GM21619 (cell line): ENCODE measurements at regions not wholly inside any gene's neighbourhood (a gene's known extent, or its start where the extent isn't known, plus 50 kb on each side); places are given as distances from the start of the nearest gene placed in this dataset.

Experiments
- ATAC-seq: cut with Tn5 transposase; IDR thresholded peaks from one replicate; pipeline ENCODE4 v1.9.1; 2021; ENCODE audit not compliant: unreplicated experiment

- no peak for ATAC-seq
Observed at GRCh38 chr3:152710549-152710948, 124.4 kb upstream of the P2RY1 start.

DNA sequence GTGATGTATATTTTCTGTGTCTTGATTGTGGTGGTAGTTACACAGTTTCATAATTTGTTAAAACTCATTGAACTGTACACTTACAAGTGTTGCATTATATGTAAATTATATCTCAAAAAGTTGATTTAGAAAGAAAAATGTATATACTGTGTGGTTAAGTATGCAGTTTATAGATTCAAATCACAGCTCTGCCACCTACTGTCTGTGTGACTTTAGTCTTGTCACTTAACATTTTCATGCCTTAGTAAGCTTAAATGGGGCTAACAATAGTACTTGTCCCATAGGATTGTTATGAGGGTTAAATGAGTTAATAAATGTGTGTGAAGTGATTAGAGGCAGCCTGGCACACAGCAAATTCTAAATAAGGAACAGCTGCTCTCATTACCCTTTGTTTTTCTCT is 120.9 kb upstream of the P2RY1 start:
- no peak for ATAC-seq

DNA sequence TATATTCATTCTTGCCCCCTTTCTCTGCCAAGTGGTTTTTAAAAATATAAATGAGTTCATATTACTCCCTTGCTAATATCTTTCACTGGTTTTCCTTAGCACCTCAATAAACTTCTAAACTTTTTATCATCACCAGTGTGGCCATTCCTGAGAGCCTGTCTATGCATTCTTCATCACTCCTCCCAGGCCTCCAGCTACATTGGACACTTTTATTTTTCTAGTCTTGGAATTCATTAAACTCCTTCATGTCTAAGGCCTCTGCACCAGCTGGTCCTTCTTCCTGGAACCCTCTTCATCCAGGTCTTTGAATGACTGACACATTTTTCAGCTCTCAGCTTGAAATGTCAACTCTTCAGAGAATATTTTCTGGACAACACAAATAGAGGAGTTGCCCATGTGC is 120.4 kb upstream of the P2RY1 start:
- no peak for ATAC-seq

DNA sequence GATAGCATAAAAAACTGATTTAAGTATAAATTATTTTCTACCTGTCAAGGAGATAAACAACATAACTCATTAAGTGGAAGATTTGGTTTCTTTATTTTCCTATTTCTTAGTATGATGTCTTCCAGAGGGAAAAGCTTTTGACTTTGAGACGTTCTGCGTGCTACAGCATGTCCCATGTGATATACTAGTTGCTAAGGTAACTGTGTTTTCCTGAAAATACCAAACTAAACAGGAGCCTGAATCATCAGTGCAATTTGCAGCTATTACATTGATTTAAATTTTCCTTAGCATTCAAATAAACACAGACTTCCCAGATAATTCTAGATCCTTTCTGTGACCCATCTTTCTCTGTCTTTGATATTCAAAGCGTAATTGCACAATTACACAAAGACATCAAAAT is 117.7 kb upstream of the P2RY1 start:
- ATAC-seq: no peak

- ATAC-seq: no peak
Observed at GRCh38 chr3:152718810-152719209, 116.1 kb upstream of the P2RY1 start.

GRCh38 chr3:152719264-152719663 is 115.7 kb upstream of the P2RY1 start:
- no peak for ATAC-seq

- no peak for ATAC-seq
Observed at GRCh38 chr3:152720951-152721718, 113.8 kb upstream of the P2RY1 start.

GRCh38 chr3:152724270-152724669 is 110.7 kb upstream of the P2RY1 start:
- no peak for ATAC-seq

DNA sequence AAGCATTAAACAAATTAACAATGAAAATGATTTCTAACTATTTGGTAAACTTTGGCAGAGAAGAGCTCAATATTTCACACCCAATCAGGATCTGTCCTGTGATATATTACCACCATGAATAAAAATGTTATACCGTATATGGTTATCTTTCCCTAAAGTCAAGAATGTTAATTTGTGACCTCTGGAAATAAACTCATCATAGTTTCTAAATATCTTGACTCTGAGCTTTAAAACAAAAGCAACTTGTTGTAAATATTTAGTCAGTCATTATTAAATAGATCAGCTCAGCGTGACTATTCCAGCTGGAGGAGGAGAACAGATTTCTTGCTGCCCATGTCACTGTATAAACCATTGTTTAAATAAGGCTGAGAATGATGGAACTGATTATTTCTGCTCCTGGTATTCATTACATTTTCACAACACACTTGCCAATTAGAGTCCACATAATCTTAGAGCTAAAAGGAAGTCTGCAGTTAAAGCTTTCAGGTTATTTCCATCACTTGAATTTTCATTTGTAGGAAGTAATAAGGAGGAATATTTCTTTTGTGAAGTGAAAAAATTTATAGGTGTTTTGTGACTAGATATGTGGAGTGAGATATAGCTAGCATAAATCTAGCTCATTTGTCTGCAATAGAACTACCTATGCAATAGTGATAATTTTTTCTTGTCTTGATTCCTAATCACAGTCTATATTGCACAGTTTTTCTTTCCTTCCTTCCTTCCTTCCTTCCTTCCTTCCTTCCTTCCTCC is 106.5 kb upstream of the P2RY1 start:
- no peak for ATAC-seq

- ATAC-seq: no peak
Observed at GRCh38 chr3:152729906-152730305, 105.0 kb upstream of the P2RY1 start.

DNA sequence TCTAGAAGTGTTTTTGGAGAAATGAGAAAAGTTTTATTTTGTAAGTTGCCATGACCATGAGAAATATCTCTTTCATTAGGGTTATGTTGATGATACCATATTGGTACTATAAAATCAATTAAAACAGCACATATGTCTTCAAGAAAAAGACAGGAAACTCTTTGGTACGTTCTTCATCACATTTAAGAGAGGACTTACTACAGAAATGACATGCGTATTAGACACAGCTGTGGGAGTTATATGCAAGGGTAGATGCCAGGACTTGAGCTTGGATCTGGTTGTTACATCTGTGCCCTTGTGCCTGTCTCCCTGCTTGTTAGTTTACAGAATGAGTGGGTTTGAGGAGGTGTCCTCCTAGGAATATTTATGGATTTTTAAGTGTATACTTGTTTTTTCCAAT is 103.4 kb upstream of the P2RY1 start:
- ATAC-seq: no peak

DNA sequence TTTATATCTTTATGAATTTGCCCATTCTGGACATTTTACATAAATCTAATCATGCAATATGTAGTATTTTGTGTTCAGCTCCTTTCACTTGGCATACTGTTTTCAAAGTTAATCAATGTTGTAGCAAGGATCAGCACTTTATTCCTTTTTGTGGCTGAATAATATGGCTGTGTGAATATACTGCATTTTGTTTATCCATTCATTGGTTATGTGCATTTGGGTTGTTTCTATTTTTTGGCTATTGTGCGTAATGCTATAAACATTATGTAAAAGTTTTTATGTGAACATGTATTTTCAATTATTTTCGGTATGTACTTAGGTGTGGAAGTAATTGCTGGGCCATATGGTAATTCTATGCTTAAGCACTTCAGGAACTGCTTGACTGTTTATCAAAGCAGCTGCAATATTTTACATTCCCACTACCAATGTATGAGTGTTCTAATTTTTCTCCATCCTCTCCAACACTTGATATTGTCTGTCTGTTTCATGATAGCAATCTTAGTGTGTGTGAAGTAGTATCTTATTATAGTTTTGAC is 101.3 kb upstream of the P2RY1 start:
- no peak for ATAC-seq

DNA sequence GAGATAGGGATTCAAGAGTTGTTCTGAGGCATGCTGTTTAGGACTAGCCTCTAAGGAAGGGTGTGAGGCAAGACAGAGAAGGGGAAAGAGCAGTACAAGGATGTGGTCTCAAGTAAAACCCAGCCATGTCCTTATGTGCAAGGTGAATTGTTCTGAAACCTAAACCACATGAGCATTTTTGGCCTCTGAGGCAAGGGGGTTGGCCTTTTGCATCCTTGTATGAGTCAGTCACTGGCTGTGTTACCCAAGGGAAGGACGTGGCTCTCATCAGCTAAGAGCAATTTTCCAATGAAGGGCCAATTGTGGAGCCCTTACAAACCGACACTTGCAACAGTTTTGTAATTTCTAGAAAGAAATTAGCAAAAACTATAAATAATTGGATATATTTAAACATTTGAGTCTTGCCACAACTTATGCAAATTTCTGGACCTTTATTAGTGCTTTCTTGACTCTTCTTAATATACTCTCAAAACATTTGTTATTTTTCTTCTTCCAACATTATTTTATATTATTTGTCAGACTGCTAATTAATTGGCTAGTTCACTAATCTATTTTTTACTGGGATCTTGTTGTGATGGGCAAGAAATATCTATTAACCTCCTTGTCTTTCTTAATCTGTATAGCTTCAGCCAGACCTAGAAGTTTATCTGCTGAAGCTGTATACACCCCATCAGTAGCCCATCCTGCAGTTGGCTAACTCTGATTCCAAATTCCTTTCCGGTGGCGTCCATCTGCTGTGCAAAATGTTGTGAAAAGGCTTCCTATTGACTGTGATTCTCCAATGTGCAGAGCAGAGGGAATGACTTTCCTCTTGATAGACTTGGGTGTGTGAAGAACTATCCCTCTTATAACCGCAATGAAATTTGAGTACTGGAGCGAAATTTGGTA is 97.7 kb upstream of the P2RY1 start:
- ATAC-seq: peak; percentile 99

- no peak for ATAC-seq
Observed at GRCh38 chr3:152738656-152739055, 96.3 kb upstream of the P2RY1 start.

DNA sequence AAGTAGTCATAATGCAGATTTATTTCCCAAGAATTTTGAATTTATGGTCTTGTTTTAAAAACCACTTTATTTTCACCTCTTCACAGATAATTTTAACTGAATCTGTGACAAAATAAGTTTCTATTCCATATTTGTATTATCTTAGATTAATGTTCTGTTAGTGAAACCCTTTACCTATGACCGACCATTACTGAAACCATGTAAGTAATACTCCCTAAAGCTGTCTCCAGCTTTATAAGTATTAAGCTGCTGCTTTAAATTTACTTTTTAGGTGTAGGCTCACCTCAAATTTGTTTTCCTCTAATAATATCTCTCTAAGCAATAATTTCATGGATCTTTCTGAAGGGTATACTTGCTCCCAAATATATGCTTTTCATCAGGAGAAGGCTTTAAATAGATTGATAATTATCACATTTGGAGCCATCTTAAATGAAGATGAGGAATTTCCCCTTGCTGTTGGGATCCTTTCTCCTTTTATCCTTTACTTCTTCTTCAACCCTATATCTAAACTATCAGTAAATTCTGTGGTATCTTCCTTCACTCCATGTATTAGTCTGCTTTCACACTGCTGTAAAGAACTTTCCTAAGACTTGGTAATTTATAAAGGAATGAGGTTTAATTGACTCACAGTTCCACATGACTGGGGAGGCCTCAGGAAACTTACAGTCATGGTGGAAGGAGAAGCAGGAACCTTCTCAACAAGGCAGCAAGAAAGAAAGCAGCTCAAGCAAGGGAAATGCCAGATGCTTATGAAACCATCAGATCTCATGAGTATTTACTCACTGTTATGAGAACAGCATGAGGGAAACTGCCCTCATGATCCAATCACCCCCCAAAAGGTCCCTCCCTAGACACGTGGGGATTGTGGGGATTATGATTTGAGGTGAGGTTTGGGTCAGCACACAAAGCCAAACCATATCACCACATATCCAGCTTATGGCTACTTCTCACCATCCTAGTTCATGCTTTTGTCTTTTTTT is 92.3 kb upstream of the P2RY1 start:
- ATAC-seq: peak; percentile 61

GRCh38 chr3:152745646-152746045 is 89.3 kb upstream of the P2RY1 start:
- no peak for ATAC-seq

DNA sequence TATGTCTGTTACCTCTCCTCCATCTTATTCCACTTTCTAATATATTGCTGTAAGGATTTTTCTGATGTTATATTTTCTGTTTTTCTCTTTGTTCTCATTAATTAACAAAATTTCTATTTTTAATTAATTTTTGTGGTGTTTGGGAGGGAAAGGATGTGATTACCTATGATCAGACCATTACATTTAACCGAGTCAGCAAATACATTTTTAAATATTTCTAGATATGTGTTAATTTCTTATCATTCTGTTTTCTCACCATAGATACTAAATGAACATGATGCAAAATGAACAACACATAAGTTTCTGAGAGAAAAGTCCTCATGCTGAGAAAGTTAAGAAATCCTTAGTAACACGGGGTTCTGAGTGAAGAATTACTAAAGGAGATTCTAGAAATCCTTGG is 80.6 kb upstream of the P2RY1 start:
- no peak for ATAC-seq

DNA sequence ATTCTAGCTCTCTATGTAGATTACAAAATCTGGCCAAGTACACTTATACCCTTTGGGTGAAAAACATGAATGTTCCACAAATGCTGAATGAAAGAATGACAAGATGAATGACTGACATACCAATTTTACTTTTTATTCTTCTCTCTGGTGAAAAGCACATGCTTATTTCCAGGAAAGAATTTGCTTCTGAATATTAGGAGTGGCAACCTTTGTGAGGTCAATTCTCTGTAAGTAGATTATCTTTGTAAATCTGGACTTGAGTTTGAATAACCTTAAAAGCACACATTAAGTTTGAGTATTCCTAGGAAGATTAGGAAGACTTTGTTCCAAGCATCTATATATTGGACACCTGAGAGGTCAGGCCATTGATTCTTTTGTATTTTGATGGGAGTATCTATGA is 78.1 kb upstream of the P2RY1 start:
- ATAC-seq: no peak

DNA sequence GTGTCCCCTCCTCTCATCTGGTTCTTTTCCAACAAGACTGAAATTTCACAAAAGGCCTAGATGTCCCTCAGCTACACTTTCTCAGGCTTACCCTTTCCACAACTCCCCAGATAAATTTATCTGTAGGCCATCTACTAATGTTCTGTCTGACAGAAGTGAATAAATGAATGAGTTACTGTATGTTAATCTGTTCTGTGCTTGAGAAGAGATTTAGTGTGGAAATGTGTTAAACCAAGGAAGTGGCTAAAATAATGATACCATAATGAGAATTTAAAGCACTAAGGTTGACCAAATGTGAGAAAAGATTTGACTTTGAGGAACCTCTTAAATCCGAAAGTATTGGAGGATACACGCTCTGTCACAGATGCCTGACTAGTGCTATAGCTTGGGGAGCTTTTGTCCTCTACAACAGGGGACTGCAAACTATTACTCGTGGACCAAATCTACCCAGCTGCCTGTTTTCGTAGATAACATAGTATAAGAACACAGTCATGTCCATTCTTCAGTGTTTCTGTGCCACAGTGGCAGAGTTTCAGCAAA is 74.8 kb upstream of the P2RY1 start:
- peak; percentile 80 for ATAC-seq

GRCh38 chr3:152760591-152760990 is 74.3 kb upstream of the P2RY1 start:
- no peak for ATAC-seq
